ENCODE measurements at regions not wholly inside any gene's neighbourhood (a gene's known extent, or its start where the extent isn't known, plus 50 kb on each side); places are given as distances from the start of the nearest gene placed in this dataset.

DNA sequence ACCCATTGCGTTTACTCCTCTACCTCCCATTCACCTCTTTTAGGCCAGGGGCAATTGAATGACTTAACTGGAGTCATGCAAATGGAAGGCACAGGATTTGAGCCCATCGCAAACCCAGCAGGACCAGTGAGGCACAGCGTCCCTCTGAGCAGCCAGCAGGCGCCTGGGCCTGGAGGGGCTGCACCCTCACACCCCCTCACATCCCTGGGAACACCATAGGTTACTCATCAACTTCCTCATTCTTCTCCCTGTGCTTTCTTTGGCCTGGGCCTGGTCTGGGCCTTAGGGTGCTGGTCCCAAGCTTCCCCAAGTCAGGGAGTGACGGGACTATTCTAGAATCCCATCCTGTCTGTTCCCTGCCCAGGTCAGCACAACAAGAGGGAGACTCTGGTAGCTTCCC, 169.4 kb upstream of the EEPD1 start:
- TF ChIP-seq, protein P1, sequence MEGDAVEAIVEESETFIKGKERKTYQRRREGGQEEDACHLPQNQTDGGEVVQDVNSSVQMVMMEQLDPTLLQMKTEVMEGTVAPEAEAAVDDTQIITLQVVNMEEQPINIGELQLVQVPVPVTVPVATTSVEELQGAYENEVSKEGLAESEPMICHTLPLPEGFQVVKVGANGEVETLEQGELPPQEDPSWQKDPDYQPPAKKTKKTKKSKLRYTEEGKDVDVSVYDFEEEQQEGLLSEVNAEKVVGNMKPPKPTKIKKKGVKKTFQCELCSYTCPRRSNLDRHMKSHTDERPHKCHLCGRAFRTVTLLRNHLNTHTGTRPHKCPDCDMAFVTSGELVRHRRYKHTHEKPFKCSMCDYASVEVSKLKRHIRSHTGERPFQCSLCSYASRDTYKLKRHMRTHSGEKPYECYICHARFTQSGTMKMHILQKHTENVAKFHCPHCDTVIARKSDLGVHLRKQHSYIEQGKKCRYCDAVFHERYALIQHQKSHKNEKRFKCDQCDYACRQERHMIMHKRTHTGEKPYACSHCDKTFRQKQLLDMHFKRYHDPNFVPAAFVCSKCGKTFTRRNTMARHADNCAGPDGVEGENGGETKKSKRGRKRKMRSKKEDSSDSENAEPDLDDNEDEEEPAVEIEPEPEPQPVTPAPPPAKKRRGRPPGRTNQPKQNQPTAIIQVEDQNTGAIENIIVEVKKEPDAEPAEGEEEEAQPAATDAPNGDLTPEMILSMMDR (IDR thresholded peaks at IDR 0.05 in 8 of 11, conservative IDR thresholded peaks at IDR 0.05 in 3 of 11) = no peak
- no peak for TF ChIP-seq POLR2AphosphoS5 (IDR thresholded peaks at IDR 0.05)

Data from spleen (tissue), 7 donors.